SW 1271 (cell line): ENCODE measurements at regions not wholly inside any gene's neighbourhood (a gene's known extent, or its start where the extent isn't known, plus 50 kb on each side); places are given as distances from the start of the nearest gene placed in this dataset.

ENCODE experiments used
- DNase-seq, 2 experiments: peaks; one replicate each; lab custom pipeline; 2025; lab: John Stamatoyannopoulos, UW

GRCh38 chr10:124346831-124347230 is 71.9 kb downstream of the OAT start:
- no peak for DNase-seq

GRCh38 chr10:124345521-124345920 is 73.2 kb downstream of the OAT start:
- no peak for DNase-seq

DNA sequence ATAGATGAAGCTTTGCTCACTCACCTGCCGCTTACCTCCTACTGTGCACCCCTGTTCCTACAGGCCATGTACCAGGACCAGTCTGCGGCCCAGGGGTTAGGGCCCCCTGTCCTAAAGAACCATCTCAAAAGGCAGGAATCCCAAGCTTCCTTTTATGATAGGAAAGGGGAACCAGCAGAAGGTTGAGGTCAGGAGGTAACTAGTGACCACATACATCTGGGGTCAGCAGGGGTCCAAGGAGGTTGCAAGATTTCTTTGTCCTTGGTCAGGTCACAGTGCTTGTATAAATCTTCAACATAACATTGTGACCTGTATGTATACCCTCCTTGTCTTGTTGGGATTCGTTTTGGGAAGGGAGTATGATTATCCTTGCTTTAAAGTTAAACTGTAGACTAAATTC is 73.8 kb downstream of the OAT start:
- DNase-seq: no peak

- no peak for DNase-seq
Measured at GRCh38 chr10:124344266-124344590, 74.5 kb downstream of the OAT start.

- no peak for DNase-seq
Measured at GRCh38 chr10:124343351-124344265, 75.1 kb downstream of the OAT start.

GRCh38 chr10:124342821-124343170 is 75.9 kb downstream of the OAT start:
- no peak for DNase-seq

DNA sequence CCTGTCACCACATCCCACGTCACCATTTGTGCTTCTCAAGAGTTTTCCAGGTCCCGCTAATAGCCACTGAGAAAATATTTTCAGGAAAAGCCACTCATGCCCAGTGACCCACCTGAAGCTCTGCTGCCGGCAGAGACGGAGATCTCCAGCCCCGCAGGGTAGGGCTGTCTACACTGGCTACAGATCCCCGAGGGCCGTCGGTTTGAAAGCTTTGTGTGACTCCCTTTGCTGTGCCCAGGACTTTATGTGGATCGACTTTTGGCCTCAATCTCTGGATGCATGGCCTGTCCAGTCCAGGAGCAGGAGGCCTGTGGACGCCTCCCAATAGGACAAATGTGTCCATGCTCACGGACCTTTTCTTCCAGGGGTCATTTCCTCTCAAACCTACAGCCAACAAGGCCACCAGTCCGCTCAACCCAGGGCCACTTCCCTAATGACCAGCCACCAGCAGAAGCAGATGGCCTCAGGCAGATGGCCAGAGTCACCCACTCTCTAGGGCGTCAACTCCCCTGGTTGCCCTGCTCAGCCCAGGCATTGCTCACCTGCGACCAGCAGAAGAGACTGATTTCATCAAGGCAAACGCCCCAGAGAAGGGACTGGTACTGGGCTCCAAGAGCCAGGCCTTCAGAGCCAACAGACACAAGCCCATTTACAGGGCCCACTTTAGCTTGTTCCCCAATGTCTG is 76.4 kb downstream of the OAT start:
- no peak for DNase-seq

- DNase-seq: no peak
Measured at GRCh38 chr10:124341768-124342135, 77.0 kb downstream of the OAT start.

- DNase-seq: no peak
Measured at GRCh38 chr10:124340033-124340760, 78.5 kb downstream of the OAT start.

DNA sequence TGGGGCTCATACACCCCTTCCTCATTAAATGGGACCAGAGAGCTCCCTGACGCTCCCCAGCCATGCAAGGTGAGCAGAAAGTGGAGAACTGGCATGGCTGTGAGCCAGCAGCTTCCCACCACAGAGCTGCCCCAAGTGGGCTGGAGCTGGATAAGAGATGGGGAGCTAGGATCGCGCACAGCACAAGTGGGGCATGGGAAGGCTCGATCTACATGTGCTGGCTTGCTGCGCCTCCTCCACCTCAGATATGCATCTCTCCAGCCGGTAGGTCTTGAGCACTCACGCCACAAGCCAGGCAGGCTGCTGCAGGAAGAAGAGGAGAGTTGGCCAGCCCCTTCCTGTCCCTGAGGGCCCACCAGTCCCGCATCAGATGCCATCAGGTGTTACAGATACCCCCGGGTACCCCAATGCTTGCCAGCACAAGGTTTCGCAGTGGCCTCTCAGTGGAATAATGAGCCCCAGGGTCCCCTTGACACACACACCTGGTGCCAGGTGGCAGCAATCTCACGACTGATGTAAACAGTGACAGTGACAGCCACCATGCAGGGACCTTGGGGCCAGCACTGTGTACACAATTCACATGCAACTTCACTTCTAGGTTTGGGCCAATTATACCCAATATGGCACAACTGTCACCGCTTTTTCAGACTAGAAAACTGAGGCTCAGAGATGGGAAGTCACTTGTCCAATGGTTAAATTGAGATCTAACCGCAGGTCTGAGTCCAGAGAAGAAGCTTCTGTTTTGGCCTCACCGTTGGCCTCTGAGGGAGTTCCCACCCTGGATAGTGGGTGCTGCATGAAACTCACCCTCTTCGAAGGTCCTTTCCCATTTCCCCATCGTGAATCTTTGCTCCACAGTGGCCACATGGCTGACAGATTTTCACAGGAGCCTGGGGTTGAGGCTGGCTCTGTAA is 79.3 kb downstream of the OAT start:
- DNase-seq: no peak

DNA sequence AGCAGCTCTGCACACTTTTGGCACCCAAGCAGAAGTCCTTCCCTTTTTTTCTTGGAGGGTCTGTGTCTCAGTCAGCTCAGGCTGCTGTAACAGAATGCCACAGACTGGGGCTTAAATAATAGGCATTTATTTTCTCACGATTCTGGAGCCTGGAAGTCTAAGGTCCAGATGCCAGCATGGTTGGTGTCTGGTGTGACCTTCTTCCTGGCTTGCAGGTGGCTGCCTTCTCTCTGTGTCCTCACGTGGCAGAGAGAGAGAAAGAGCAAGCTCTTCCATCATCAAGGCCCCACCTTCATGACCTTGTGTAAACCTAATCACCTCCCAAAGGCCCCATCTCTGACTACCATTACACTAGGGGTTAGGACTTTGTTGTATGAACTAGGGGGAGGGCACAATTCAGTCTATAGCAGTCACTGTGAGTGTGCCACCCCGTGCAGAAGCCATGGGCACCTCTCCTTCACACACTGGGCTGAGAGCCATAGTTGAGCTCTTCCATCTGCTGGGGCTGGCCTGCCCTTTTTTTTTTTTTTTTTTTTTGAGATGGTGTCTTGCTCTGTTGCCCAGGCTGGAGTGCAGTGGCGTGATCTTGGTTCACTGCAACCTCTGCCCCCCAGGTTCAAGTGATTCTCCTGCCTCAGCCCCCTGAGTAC is 80.3 kb downstream of the OAT start:
- DNase-seq: no peak

DNA sequence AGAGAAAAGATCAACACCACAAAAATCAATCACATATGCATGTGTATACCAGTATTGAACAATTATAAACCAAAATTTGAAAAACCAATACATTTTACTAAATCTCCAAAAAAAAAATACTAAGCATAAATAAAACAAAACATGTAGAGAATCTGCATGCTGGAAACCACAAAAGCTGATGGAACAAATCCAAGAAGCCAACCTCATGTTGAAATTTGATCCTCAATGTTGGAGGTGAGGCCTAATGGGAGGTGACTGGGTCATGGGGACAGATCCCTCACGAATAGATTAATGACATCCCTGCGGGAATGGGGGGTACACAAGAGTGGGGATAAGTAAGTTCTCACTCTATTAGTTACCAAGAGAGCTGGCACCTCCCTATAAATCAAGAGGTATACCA is 82.5 kb downstream of the OAT start:
- no peak for DNase-seq

- no peak for DNase-seq
Measured at GRCh38 chr10:124333931-124334330, 84.8 kb downstream of the OAT start.

GRCh38 chr10:124332426-124332825 is 86.3 kb downstream of the OAT start:
- no peak for DNase-seq

DNA sequence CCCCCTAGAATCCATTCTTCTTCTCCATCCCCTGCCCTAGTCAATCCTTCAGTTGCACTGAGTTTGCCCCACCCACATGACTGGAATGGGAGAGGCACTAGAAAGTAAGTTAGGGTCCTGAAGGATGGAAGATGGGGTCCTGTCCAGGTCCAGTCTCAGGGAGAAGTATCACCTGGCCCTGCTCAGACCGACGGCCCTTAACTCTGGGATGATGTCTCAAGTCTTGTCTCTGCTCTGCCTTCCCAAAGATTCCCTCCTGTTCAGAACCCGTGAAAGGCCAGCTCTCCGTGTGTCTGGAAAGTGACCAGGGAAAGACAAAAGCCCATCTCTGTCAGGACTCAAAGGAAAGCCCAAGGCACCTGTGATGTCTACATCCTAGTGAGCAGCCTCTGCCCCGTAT is 88.8 kb downstream of the OAT start:
- DNase-seq: no peak

- DNase-seq: no peak
Measured at GRCh38 chr10:124329362-124329761, 89.4 kb downstream of the OAT start.

DNA sequence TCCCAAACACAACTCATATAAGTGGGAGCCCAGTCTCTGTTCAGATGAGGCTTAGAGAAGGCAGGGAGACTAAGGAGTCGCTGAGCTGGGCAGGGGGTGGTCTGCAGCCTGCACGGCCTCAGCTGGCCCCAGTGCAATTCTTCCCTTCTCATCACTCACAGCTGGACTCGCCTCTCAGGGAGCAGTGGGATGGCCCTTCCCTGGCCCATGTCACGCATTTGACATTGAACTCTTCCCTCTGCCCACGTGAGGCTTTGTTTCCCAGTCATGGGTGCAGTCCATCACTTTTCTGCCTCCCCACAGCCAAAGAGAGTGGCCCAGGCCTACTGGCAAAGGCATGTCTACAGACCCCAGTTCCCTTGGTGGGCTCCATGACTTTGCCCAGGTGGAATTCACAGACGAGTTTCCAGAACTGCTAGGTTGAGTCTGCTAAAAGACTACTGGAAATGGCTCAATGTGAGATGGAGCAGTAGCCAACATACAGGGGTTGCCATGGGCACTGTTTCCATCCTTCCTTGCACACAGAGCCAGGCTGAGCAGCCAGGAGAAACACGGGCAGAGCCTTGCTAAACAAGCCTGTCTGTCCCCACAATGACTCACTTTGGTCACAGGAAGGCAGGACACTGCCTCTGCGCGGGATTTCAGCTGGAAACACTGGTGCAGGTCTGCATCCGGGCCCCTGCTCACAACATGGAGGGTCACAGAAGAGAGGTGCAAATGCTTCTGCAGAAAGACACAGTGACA is 90.1 kb downstream of the OAT start:
- no peak for DNase-seq

GRCh38 chr10:124325998-124326636 is 92.6 kb downstream of the OAT start:
- DNase-seq: no peak

- no peak for DNase-seq
Measured at GRCh38 chr10:124325633-124325914, 93.1 kb downstream of the OAT start.

DNA sequence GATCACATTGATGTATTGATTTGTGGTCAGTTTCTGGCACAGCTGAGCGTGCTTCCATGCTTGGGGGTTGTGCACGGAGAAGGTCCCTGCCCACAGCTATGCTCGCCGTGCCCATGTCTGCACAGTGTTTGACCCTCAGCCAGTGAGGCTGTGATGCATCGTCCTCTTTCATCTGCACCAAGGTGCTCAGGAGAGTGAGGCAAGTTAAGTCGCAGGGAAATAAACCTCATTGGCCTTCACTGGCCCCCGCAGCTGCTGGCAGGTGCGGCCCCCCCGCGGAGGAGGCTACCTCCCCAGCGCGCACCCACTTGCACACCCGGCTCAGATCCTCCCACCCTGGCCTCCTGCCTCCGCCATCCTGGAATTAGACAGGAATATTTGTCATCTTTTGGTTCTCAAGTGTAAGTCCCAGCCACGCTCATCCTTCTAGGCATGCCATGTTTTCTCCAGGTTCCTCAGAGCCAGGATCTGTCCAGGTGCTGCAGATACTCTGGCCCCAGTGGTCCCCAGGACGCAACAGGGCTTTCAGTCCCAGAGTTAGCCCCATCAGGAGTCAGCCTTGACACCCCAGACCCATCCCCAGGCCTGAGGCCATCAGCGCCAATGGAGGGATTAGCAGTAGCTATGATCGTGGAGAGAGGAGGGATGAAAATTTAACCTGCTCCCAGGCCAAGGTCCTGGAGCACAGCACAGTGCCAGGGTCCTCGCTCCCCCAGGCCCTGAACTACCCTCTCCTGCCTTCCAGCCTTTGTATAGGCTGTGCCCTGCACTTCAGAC is 93.7 kb downstream of the OAT start:
- DNase-seq: no peak
